ENCODE measurements at regions not wholly inside any gene's neighbourhood (a gene's known extent, or its start where the extent isn't known, plus 50 kb on each side); places are given as distances from the start of the nearest gene placed in this dataset.

- Histone ChIP-seq H3K9me3 (no peaks in the 10 kb centered on the region), H3K27me3 (no peaks in the 10 kb centered on the region), H3K4me3 (replicated peaks in 1 of 3) (no peak overlapping the region), H3K36me3 (no peaks in the 10 kb centered on the region), H3K4me1 (peaks cover 0 to 8% of the 10 kb centered on the region in 2 donors), H3K27ac (no peak overlapping the region)
- DNase-seq, result peak; percentile 42 to 66
- 28 to 33% methylated on average over 7 of the region's 7 CpGs for WGBS, 2 donors
- intact Hi-C loops (cut with DNase I), result no loop called here
- no peak for TF ChIP-seq CTCF (IDR thresholded peaks at IDR 0.05)
- TF ChIP-seq POLR2A (IDR thresholded peaks at IDR 0.05), result no peak
Observed at GRCh38 chr2:67974559-67975430, 88.0 kb downstream of the C1D start.

GRCh38 chr2:67977464-67977863 lies 85.3 kb downstream of the C1D start:
- Histone ChIP-seq H3K36me3 (no peaks in the 10 kb centered on the region), H3K4me3 (replicated peaks in 1 of 3) (no peak overlapping the region), H3K27ac (no peak overlapping the region), H3K4me1 (peaks cover 0 to 8% of the 10 kb centered on the region in 2 donors), H3K9me3 (no peaks in the 10 kb centered on the region), H3K27me3 (no peaks in the 10 kb centered on the region)
- WGBS, 2 donors, result 92 to 95% methylated on average over 1 of the region's 1 CpG
- DNase-seq, result no peak
- intact Hi-C loops (cut with DNase I), result no loop called here
- TF ChIP-seq POLR2A (IDR thresholded peaks at IDR 0.05), result no peak
- TF ChIP-seq CTCF (IDR thresholded peaks at IDR 0.05), result no peak

GRCh38 chr2:67982956-67983355 lies 79.8 kb downstream of the C1D start:
- H3K4me1 ChIP-seq, result no peaks in the 10 kb centered on the region
- no peak overlapping the region for H3K27ac ChIP-seq
- intact Hi-C loops (cut with DNase I), result no loop called here
- DNase-seq, result no peak
- TF ChIP-seq POLR2A (IDR thresholded peaks at IDR 0.05) (no peak), CTCF (IDR thresholded peaks at IDR 0.05) (no peak)
- H3K9me3 ChIP-seq, result no peaks in the 10 kb centered on the region
- no peaks in the 10 kb centered on the region for H3K36me3 ChIP-seq
- no peaks in the 10 kb centered on the region for H3K27me3 ChIP-seq
- no peak overlapping the region for H3K4me3 ChIP-seq (replicated peaks in 1 of 3)

- WGBS, 2 donors, result 85 to 86% methylated on average over 2 of the region's 2 CpGs
- intact Hi-C loops (cut with DNase I), result no loop called here
- no peak overlapping the region for H3K27ac ChIP-seq
- no peaks in the 10 kb centered on the region for H3K36me3 ChIP-seq
- no peaks in the 10 kb centered on the region for H3K27me3 ChIP-seq
- H3K4me1 ChIP-seq, result no peaks in the 10 kb centered on the region
- H3K9me3 ChIP-seq, result no peaks in the 10 kb centered on the region
- H3K4me3 ChIP-seq (replicated peaks in 1 of 3), result no peak overlapping the region
- no peak for DNase-seq
- no peak for TF ChIP-seq CTCF (IDR thresholded peaks at IDR 0.05)
- TF ChIP-seq POLR2A (IDR thresholded peaks at IDR 0.05), result no peak
Observed at GRCh38 chr2:67984600-67984999, 78.2 kb downstream of the C1D start.

DNA sequence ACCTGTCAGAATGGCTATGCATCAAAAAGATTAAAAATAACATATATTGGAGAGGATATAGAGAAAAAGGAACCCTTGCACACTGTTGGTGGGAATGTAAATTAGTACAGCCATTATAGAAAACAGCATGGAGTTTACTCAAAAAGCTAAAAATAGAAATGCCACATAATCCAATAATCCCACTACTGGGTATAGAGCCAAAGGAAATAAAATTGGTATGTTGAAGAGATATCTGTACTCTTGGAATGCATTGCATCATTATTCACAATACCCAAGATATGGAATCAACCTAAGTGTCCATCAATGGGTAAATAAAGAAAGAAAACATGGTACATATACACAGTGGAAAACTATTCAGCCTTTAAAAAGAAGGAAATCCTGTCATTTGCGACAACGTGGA lies 77.2 kb downstream of the C1D start:
- Histone ChIP-seq H3K36me3 (no peaks in the 10 kb centered on the region), H3K9me3 (no peaks in the 10 kb centered on the region), H3K4me1 (no peaks in the 10 kb centered on the region), H3K27me3 (no peaks in the 10 kb centered on the region), H3K27ac (no peak overlapping the region), H3K4me3 (replicated peaks in 1 of 3) (no peak overlapping the region)
- intact Hi-C loops (cut with DNase I), result no loop called here
- WGBS, 2 donors, result 90 to 93% methylated on average over 2 of the region's 2 CpGs
- DNase-seq, result no peak
- TF ChIP-seq CTCF (IDR thresholded peaks at IDR 0.05) (no peak), POLR2A (IDR thresholded peaks at IDR 0.05) (no peak)
